ENCODE measurements at regions not wholly inside any gene's neighbourhood (a gene's known extent, or its start where the extent isn't known, plus 50 kb on each side); places are given as distances from the start of the nearest gene placed in this dataset.

GRCh38 chr4:189294574-189294973, 646.1 kb upstream of the FRG1 start:
- TF ChIP-seq CTCF (IDR thresholded peaks at IDR 0.05; ENCODE audit: low read depth, low read length) (no peak), EZH2phosphoT487 (IDR thresholded peaks at IDR 0.05; ENCODE audit: low read depth) (no peak)
